ENCODE measurements at regions not wholly inside any gene's neighbourhood (a gene's known extent, or its start where the extent isn't known, plus 50 kb on each side); places are given as distances from the start of the nearest gene placed in this dataset.
"Not testable (repeated sequence)": the region's sequence is repeated elsewhere in the genome, so short reads cannot be mapped to it uniquely, and the experiment has no call there.

GRCh38 chr10:8279598-8279997, 225.1 kb downstream of the GATA3 start:
- DNase-seq (ENCODE audit: low read depth in 2 of 2): no peak

GRCh38 chr10:8280946-8281345, 226.5 kb downstream of the GATA3 start:
- DNase-seq (ENCODE audit: low read depth in 2 of 2): no peak

GRCh38 chr10:8282340-8282739, 227.9 kb downstream of the GATA3 start:
- DNase-seq (ENCODE audit: low read depth in 2 of 2): no peak

- no peak for DNase-seq (ENCODE audit: low read depth in 2 of 2)
Measured at GRCh38 chr10:8283166-8283905, 228.8 kb downstream of the GATA3 start.

- DNase-seq (ENCODE audit: low read depth in 2 of 2): no peak
Measured at GRCh38 chr10:8283986-8284385, 229.5 kb downstream of the GATA3 start.

GRCh38 chr10:8285970-8286369, 231.5 kb downstream of the GATA3 start:
- not testable (repeated sequence) for DNase-seq (ENCODE audit: low read depth in 2 of 2)

- DNase-seq (ENCODE audit: low read depth in 2 of 2): no peak
Measured at GRCh38 chr10:8288600-8288999, 234.1 kb downstream of the GATA3 start.

- no peak for DNase-seq (ENCODE audit: low read depth in 2 of 2)
Measured at GRCh38 chr10:8289186-8289924, 234.9 kb downstream of the GATA3 start.

GRCh38 chr10:8294779-8295178, 240.3 kb downstream of the GATA3 start:
- DNase-seq (ENCODE audit: low read depth in 2 of 2): no peak

GRCh38 chr10:8295311-8295710, 240.8 kb downstream of the GATA3 start:
- no peak for DNase-seq (ENCODE audit: low read depth in 2 of 2)

- no peak for DNase-seq (ENCODE audit: low read depth in 2 of 2)
Measured at GRCh38 chr10:8296090-8296733, 241.7 kb downstream of the GATA3 start.

GRCh38 chr10:8296734-8297101, 242.2 kb downstream of the GATA3 start:
- DNase-seq (ENCODE audit: low read depth in 2 of 2): no peak

- DNase-seq (ENCODE audit: low read depth in 2 of 2): no peak
Measured at GRCh38 chr10:8297107-8297506, 242.6 kb downstream of the GATA3 start.

GRCh38 chr10:8297959-8298358, 243.5 kb downstream of the GATA3 start:
- no peak for DNase-seq (ENCODE audit: low read depth in 2 of 2)

GRCh38 chr10:8298896-8299570, 244.5 kb downstream of the GATA3 start:
- no peak for DNase-seq (ENCODE audit: low read depth in 2 of 2)

GRCh38 chr10:8300925-8301324, 246.4 kb downstream of the GATA3 start:
- DNase-seq (ENCODE audit: low read depth in 2 of 2): no peak

GRCh38 chr10:8301333-8301732, 246.8 kb downstream of the GATA3 start:
- DNase-seq (ENCODE audit: low read depth in 2 of 2): no peak

- DNase-seq (ENCODE audit: low read depth in 2 of 2): no peak
Measured at GRCh38 chr10:8301831-8302230, 247.3 kb downstream of the GATA3 start.

GRCh38 chr10:8302565-8302964, 248.1 kb downstream of the GATA3 start:
- DNase-seq (ENCODE audit: low read depth in 2 of 2): no peak

- DNase-seq (ENCODE audit: low read depth in 2 of 2): no peak
Measured at GRCh38 chr10:8304861-8305260, 250.4 kb downstream of the GATA3 start.

GRCh38 chr10:8305876-8306652, 251.6 kb downstream of the GATA3 start:
- no peak for DNase-seq (ENCODE audit: low read depth in 2 of 2)
